Dendritic cell treated with granulocyte-macrophage colony-stimulating factor and Interleukin-4, amounts not matched to agents 40 ng/mL and 50 ng/mL, for 4 days (primary cell): ENCODE measurements at regions not wholly inside any gene's neighbourhood (a gene's known extent, or its start where the extent isn't known, plus 50 kb on each side); places are given as distances from the start of the nearest gene placed in this dataset.
"Not testable (repeated sequence)": the region's sequence is repeated elsewhere in the genome, so short reads cannot be mapped to it uniquely, and the experiment has no call there.

Experiments
- H3K27ac Mint-ChIP-seq: one replicate; pipeline ENCODE4 v1.8.0; 2022; ENCODE audit warnings: mild to moderate bottlenecking, mixed read lengths
- H3K27me3 Mint-ChIP-seq: one replicate; pipeline ENCODE4 v1.8.0; 2022; ENCODE audit warnings: mild to moderate bottlenecking, mixed read lengths
- H3K36me3 Mint-ChIP-seq: one replicate; pipeline ENCODE4 v1.8.0; 2022; ENCODE audit warnings: low read depth, mixed read lengths
- H3K4me1 Mint-ChIP-seq: one replicate; pipeline ENCODE4 v1.8.0; 2022; ENCODE audit warnings: low read depth, mixed read lengths
- H3K4me3 Mint-ChIP-seq: one replicate; pipeline ENCODE4 v1.8.0; 2022; ENCODE audit warnings: mild to moderate bottlenecking, moderate library complexity, mixed read lengths
- H3K9me3 Mint-ChIP-seq: one replicate; pipeline ENCODE4 v1.8.0; 2022; ENCODE audit warnings: mixed read lengths
- intact Hi-C: fragments of 100-400 bp; cut with micrococcal nuclease; formaldehyde crosslinking; loops from one replicate; pipeline ENCODE4 v1.15.0; 2022

GRCh38 chr20:30524761-30525160 is 732.7 kb upstream of the DEFB115 start:
- peaks cover 16% of the 10 kb centered on the region for H3K9me3 Mint-ChIP-seq
- H3K4me1 Mint-ChIP-seq, H3K4me3 Mint-ChIP-seq: not testable (repeated sequence)

GRCh38 chr20:30533653-30534052 is 723.8 kb upstream of the DEFB115 start:
- peaks cover 21% of the 10 kb centered on the region for H3K9me3 Mint-ChIP-seq
- H3K4me1 Mint-ChIP-seq, H3K27ac Mint-ChIP-seq, H3K4me3 Mint-ChIP-seq, H3K27me3 Mint-ChIP-seq, H3K36me3 Mint-ChIP-seq, intact Hi-C loops: not testable (repeated sequence)

More at GRCh38 chr20:30524761-30525160, 732.7 kb upstream of the DEFB115 start:
- H3K36me3 Mint-ChIP-seq, intact Hi-C loops, H3K27ac Mint-ChIP-seq, H3K27me3 Mint-ChIP-seq: not testable (repeated sequence)

- peak overlapping the region; percentile 22 for H3K4me3 Mint-ChIP-seq
- H3K36me3 Mint-ChIP-seq, intact Hi-C loops, H3K4me1 Mint-ChIP-seq, H3K27ac Mint-ChIP-seq, H3K27me3 Mint-ChIP-seq: not testable (repeated sequence)
- H3K9me3 Mint-ChIP-seq, result peaks cover 21% of the 10 kb centered on the region
Observed at GRCh38 chr20:30537459-30537858, 720.0 kb upstream of the DEFB115 start.

- H3K36me3 Mint-ChIP-seq, intact Hi-C loops, H3K27ac Mint-ChIP-seq, H3K4me1 Mint-ChIP-seq, H3K4me3 Mint-ChIP-seq, H3K27me3 Mint-ChIP-seq: not testable (repeated sequence)
- H3K9me3 Mint-ChIP-seq, result peaks cover 29% of the 10 kb centered on the region
Observed at GRCh38 chr20:30540330-30541069, 717.0 kb upstream of the DEFB115 start.

GRCh38 chr20:30551236-30551635 is 706.2 kb upstream of the DEFB115 start:
- H3K9me3 Mint-ChIP-seq, H3K4me1 Mint-ChIP-seq, H3K36me3 Mint-ChIP-seq, H3K4me3 Mint-ChIP-seq, H3K27ac Mint-ChIP-seq, intact Hi-C loops, H3K27me3 Mint-ChIP-seq: not testable (repeated sequence)

- H3K4me3 Mint-ChIP-seq, H3K27me3 Mint-ChIP-seq, H3K4me1 Mint-ChIP-seq, H3K27ac Mint-ChIP-seq, intact Hi-C loops, H3K9me3 Mint-ChIP-seq, H3K36me3 Mint-ChIP-seq: not testable (repeated sequence)
Observed at GRCh38 chr20:30556797-30557196, 700.7 kb upstream of the DEFB115 start.

GRCh38 chr20:30565086-30565485 is 692.4 kb upstream of the DEFB115 start:
- intact Hi-C loops, H3K36me3 Mint-ChIP-seq, H3K27me3 Mint-ChIP-seq, H3K4me3 Mint-ChIP-seq, H3K27ac Mint-ChIP-seq, H3K4me1 Mint-ChIP-seq: not testable (repeated sequence)
- peaks cover 16% of the 10 kb centered on the region for H3K9me3 Mint-ChIP-seq

- H3K4me1 Mint-ChIP-seq, H3K27me3 Mint-ChIP-seq, H3K27ac Mint-ChIP-seq, intact Hi-C loops, H3K4me3 Mint-ChIP-seq, H3K36me3 Mint-ChIP-seq: not testable (repeated sequence)
- peaks cover 18% of the 10 kb centered on the region for H3K9me3 Mint-ChIP-seq
Observed at GRCh38 chr20:30569867-30570266, 687.6 kb upstream of the DEFB115 start.

- H3K9me3 Mint-ChIP-seq, result peaks cover 11% of the 10 kb centered on the region
- H3K36me3 Mint-ChIP-seq, intact Hi-C loops, H3K27me3 Mint-ChIP-seq, H3K4me1 Mint-ChIP-seq, H3K4me3 Mint-ChIP-seq, H3K27ac Mint-ChIP-seq: not testable (repeated sequence)
Observed at GRCh38 chr20:30570622-30571021, 686.8 kb upstream of the DEFB115 start.

GRCh38 chr20:30574337-30574736 is 683.1 kb upstream of the DEFB115 start:
- H3K4me1 Mint-ChIP-seq, H3K27ac Mint-ChIP-seq, intact Hi-C loops, H3K36me3 Mint-ChIP-seq, H3K27me3 Mint-ChIP-seq, H3K4me3 Mint-ChIP-seq: not testable (repeated sequence)
- peaks cover 10% of the 10 kb centered on the region for H3K9me3 Mint-ChIP-seq

GRCh38 chr20:30579069-30579468 is 678.4 kb upstream of the DEFB115 start:
- H3K9me3 Mint-ChIP-seq, result not testable (repeated sequence)

GRCh38 chr20:30579824-30580438 is 677.5 kb upstream of the DEFB115 start:
- H3K27ac Mint-ChIP-seq, intact Hi-C loops, H3K36me3 Mint-ChIP-seq, H3K27me3 Mint-ChIP-seq, H3K9me3 Mint-ChIP-seq, H3K4me1 Mint-ChIP-seq: not testable (repeated sequence)
- H3K4me3 Mint-ChIP-seq, result peak overlapping the region; percentile 61

More at GRCh38 chr20:30579069-30579468, 678.4 kb upstream of the DEFB115 start:
- H3K27me3 Mint-ChIP-seq, H3K27ac Mint-ChIP-seq, H3K4me3 Mint-ChIP-seq, H3K4me1 Mint-ChIP-seq, intact Hi-C loops, H3K36me3 Mint-ChIP-seq: not testable (repeated sequence)

- H3K27ac Mint-ChIP-seq, H3K36me3 Mint-ChIP-seq, H3K4me1 Mint-ChIP-seq, H3K4me3 Mint-ChIP-seq, H3K9me3 Mint-ChIP-seq, intact Hi-C loops: not testable (repeated sequence)
- H3K27me3 Mint-ChIP-seq, result peaks cover 10% of the 10 kb centered on the region
Observed at GRCh38 chr20:30581839-30582238, 675.6 kb upstream of the DEFB115 start.

GRCh38 chr20:30584403-30584802 is 673.1 kb upstream of the DEFB115 start:
- H3K27ac Mint-ChIP-seq, H3K36me3 Mint-ChIP-seq, H3K9me3 Mint-ChIP-seq, H3K4me3 Mint-ChIP-seq, intact Hi-C loops, H3K4me1 Mint-ChIP-seq: not testable (repeated sequence)
- peaks cover 15% of the 10 kb centered on the region for H3K27me3 Mint-ChIP-seq

GRCh38 chr20:30585244-30585796 is 672.1 kb upstream of the DEFB115 start:
- H3K27ac Mint-ChIP-seq, H3K36me3 Mint-ChIP-seq, H3K4me1 Mint-ChIP-seq, H3K9me3 Mint-ChIP-seq, intact Hi-C loops: not testable (repeated sequence)
- Mint-ChIP-seq H3K4me3 (peak overlapping the region; percentile 52), H3K27me3 (peaks cover 15% of the 10 kb centered on the region)
